Stimulated activated naive CD8-positive, alpha-beta T cell treated with anti-CD3 and anti-CD28 coated beads, Interleukin-15, Interleukin-2, amounts not matched to agents 100 ng/mL and 50 ng/mL, for 24 hours (primary cell): ENCODE measurements at regions not wholly inside any gene's neighbourhood (a gene's known extent, or its start where the extent isn't known, plus 50 kb on each side); places are given as distances from the start of the nearest gene placed in this dataset.
"Not testable (repeated sequence)": the region's sequence is repeated elsewhere in the genome, so short reads cannot be mapped to it uniquely, and the experiment has no call there.

ENCODE experiments used
- H3K27ac Mint-ChIP-seq: one replicate; pipeline ENCODE4 v1.8.0; 2021; ENCODE audit warnings: mild to moderate bottlenecking, mixed read lengths
- H3K27me3 Mint-ChIP-seq: one replicate; pipeline ENCODE4 v1.8.0; 2021; ENCODE audit warnings: mixed read lengths
- H3K36me3 Mint-ChIP-seq: one replicate; pipeline ENCODE4 v1.8.0; 2021; ENCODE audit warnings: low read depth, mixed read lengths
- H3K4me1 Mint-ChIP-seq: one replicate; pipeline ENCODE4 v1.8.0; 2021; ENCODE audit warnings: low read depth, mixed read lengths
- H3K4me3 Mint-ChIP-seq: one replicate; pipeline ENCODE4 v1.8.0; 2021; ENCODE audit warnings: mild to moderate bottlenecking, mixed read lengths
- H3K9me3 Mint-ChIP-seq: one replicate; pipeline ENCODE4 v1.8.0; 2021; ENCODE audit warnings: mixed read lengths

DNA sequence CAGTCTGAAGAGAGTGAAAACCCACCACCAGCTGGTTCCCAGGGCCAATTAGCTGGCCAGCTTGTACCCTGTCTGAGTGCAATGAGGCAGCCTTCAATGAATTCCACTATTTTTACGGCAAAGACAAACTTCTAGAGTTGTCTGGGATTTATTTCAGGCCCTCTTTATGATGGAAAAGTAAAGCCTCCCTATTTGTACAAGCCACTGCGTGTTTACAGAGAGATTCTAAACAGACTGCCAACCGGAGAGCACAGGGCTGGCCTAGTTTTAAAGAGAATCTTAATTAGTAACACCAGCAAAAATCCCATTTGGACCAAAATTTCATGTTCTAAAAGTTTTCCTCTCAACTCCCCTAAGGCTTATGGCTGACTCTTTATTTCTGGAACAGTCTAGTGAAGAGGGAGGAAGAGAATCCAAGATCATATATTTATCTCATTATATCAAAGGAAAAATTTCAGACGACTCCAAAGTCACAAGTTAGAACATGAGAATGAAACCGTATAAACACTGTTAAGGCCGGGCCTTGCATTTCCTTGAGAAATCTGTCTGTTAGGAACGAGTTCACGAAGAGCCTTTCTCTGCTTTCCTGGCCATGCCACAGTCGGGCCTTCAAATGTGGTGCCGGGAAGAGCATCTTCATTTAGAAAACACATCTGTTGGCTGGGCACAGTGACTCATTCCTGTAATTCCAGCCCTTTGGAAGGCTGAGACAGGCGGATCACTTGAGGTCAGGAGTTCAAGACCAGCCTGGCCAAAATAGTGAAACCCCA lies 724.6 kb upstream of the NRP1 start:
- no peaks in the 10 kb centered on the region for H3K36me3 Mint-ChIP-seq
- no peak overlapping the region for H3K27ac Mint-ChIP-seq
- H3K4me3 Mint-ChIP-seq, result no peak overlapping the region
- H3K4me1 Mint-ChIP-seq, result no peaks in the 10 kb centered on the region
- no peaks in the 10 kb centered on the region for H3K27me3 Mint-ChIP-seq
- H3K9me3 Mint-ChIP-seq, result peaks cover 10% of the 10 kb centered on the region

DNA sequence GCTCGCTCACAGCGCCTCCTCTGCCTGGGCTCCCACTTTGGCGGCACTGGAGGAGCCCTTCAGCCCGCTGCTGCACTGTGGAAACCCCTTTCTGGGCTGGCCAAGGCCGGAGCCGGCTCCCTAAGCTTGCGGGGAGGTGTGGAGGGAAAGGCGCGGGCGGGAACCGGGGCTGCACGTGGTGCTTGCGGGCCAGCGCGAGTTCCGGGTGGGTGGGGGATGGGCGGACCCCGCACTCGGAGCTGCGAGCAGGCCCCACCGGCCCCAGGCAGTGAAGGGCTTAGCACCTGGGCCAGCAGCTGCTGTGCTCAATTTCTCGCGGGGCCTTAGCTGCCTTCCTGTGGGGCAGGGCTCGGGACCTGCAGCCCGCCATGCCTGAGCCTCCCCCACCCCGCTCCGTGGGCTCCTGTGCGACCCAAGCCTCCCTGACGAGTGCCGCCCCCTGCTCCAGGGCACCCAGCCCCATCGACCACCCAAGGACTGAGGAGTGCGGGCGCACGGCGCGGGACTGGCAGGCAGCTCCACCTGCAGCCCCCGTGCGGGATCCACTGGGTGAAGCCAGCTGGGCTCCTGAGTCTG lies 721.0 kb upstream of the NRP1 start:
- not testable (repeated sequence) for H3K27me3 Mint-ChIP-seq, H3K9me3 Mint-ChIP-seq, H3K4me3 Mint-ChIP-seq, H3K27ac Mint-ChIP-seq, H3K36me3 Mint-ChIP-seq, H3K4me1 Mint-ChIP-seq

DNA sequence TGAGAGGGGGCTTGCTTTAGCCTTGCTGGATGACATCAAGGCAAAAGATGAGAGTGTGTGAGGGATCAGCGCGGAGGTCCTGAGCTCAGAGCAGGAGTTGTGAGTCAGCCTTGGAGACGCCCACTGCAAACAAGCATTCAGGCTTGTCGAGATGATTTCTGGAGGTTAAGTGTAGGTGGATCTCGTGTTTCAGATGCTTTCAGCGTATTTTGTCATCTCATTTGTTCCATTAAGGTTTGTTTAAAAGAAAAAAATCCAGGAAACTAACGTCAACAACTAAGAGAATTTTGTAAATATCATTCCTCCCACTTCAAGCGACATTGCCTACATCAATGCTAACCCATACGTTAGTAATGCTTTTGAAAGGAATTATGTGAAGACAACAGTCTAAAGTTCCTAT lies 715.4 kb upstream of the NRP1 start:
- Mint-ChIP-seq H3K4me3 (no peak overlapping the region), H3K4me1 (peaks cover 3% of the 10 kb centered on the region), H3K27ac (peak overlapping the region; percentile 13), H3K36me3 (no peaks in the 10 kb centered on the region), H3K27me3 (peaks cover 4% of the 10 kb centered on the region), H3K9me3 (peaks cover 5% of the 10 kb centered on the region)

DNA sequence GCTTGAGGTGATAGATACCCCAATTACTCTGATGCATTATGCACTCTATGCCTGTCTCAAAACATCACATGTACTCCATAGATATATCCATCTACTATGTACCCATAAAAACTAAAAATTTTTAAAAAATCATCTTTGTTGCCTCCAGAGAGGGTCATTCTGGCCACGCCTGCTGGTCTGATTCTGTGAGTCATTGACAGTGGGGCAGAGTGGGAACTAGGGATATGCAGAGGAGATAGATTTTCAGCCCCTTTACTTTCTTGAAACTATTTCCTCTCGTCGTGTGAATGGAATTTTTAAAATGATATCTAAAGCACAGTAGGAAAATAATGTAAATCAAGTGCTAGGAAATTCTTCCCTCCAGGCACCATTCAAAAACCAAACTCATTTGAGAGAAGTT lies 715.0 kb upstream of the NRP1 start:
- Mint-ChIP-seq H3K27ac (peak overlapping the region; percentile 13), H3K9me3 (peaks cover 5% of the 10 kb centered on the region), H3K4me3 (no peak overlapping the region), H3K36me3 (no peaks in the 10 kb centered on the region), H3K4me1 (peaks cover 3% of the 10 kb centered on the region), H3K27me3 (peaks cover 4% of the 10 kb centered on the region)

DNA sequence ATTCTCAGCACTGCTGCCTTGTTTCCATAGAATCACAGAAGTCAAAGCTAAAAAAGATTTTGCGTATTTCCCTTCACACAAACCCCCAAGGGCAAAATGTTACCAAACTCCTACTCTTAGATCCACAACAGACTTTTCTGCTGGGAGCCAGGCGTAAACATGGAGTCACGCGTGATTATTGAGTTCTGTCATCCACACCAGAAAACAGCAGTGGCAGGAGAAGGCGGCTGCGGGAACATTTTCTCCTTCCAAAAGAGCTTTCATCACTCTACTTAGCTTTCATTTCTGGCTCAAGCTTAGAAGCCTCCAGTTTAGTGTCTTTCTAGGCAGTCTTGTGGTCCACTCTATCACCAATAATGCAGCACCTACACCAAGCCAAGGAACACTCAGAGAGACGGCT lies 712.9 kb upstream of the NRP1 start:
- Mint-ChIP-seq H3K4me3 (no peak overlapping the region), H3K27me3 (peaks cover 4% of the 10 kb centered on the region), H3K27ac (no peak overlapping the region), H3K36me3 (no peaks in the 10 kb centered on the region), H3K9me3 (peaks cover 5% of the 10 kb centered on the region), H3K4me1 (peaks cover 3% of the 10 kb centered on the region)

DNA sequence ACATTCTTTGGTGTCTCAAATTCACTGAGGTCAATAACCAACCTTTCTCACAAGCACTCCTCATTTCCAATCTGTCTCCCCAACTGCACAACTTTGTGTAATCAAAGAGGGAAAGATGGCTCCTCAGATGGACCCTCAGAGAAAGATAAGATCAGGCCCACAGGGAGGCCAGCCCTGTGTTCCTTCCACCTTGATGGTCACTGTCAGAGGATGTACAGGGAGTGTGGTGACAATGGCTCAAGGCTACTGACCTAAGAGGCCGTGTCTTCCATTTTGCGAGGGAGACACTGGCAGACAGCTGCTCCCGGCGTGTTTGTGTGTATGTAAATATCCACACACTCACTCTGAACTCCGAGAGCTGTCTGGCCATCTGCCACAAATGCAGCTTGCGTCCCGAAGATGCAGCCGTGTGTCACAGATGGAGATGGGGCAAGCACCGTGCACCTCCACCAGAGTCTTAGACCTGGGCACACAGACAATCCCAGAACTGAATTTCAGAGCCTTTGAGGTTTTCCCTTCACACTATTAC lies 712.1 kb upstream of the NRP1 start:
- no peak overlapping the region for H3K4me3 Mint-ChIP-seq
- H3K9me3 Mint-ChIP-seq, result peaks cover 5% of the 10 kb centered on the region
- H3K27ac Mint-ChIP-seq, result no peak overlapping the region
- H3K4me1 Mint-ChIP-seq, result peaks cover 3% of the 10 kb centered on the region
- no peaks in the 10 kb centered on the region for H3K36me3 Mint-ChIP-seq
- H3K27me3 Mint-ChIP-seq, result peaks cover 4% of the 10 kb centered on the region

DNA sequence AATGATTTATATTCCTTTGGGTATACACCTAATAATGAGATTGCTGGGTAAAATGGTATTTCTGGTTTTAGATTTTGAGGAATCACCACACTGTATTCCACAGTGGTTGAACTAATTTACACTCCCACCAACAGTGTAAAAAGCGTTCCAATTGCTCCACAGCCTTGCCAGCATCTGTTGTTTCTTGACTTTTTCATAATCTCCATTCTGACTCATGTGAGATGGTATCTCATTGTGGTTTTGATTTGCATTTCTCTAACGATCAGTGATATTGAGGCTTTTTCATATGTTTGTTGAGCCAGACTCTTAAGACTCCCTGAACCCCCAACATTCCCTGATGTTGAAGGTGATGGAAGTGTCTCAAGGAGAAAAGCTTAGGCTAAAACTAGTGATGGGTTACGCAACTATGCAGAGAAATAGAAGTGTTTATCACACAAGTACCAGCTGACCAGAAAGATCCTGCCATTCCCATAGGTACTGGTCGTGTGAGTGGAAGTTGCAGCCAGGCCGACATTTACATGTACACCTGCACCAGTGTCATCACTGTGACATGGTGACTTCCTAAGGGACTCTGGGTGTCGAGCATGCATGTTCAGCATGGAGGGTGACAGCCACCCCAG lies 711.2 kb upstream of the NRP1 start:
- Mint-ChIP-seq H3K36me3 (no peaks in the 10 kb centered on the region), H3K9me3 (no peaks in the 10 kb centered on the region), H3K27ac (no peak overlapping the region), H3K27me3 (peaks cover 4% of the 10 kb centered on the region), H3K4me3 (no peak overlapping the region), H3K4me1 (peaks cover 3% of the 10 kb centered on the region)

DNA sequence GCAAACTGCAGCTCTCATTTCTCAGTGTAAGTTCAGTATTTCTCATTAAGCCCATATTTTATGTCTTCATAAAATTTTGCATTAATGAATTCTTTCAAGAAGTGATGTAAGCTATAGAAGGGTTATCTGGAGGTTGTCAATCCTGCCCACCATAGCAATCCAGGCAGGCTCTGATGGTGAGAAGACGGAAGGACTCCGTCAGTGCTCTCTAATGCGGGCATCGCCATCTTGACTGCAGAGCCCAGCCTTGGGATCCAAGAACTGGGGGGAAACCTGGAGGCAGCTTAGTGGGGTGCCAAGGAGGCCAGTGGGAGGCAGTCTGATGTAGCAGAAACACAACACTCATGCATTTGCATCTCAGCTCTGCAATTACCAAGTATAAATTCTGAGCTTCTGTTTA lies 707.4 kb upstream of the NRP1 start:
- Mint-ChIP-seq H3K4me1 (peaks cover 3% of the 10 kb centered on the region), H3K9me3 (no peaks in the 10 kb centered on the region), H3K27ac (no peak overlapping the region), H3K36me3 (no peaks in the 10 kb centered on the region), H3K27me3 (peaks cover under 1% of the 10 kb centered on the region), H3K4me3 (no peak overlapping the region)

DNA sequence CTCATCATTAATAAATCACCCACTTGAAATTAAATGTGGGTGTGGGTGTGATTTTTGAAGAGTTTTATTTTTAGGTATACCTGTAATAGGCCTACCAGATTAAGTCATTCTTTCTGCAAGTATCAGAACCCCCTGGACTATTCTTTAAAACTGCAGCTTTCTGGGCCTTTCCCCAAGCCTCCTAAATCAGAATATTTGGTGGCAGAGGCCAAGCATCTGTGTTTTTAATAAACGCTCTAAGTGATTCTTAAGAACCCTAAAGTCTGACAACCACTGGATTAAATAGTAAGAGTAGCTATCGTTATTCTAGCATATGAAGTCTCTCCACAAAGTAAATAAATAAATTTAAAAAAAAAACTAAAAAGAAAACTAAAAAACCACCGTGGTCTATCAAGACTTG lies 703.0 kb upstream of the NRP1 start:
- no peak overlapping the region for H3K4me3 Mint-ChIP-seq

DNA sequence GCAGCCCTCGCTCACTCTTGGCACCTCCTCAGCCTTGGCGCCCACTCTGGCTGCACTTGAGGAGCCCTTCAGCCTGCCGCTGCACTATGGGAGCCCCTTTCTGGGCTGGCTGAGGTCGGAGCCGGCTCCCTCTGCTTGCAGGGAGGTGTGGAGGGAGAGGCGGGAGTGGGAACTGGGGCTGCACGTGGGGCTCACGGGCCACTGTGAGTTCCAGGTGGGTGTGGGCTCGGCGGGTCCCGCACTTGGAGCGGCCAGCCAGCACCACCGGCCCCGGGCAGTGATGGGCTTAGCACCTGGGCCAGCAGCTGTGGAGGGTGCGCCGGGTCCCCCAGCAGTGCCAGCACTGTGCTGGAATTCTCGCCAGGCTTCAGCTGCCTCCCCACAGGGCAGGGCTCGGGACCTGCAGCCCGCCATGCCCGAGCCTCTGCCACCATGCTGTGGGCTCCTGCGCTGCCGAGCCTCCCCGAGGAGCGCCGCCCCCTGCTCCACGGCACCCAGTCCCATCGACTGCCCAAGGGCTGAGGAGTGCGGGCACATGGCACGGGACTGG lies 700.8 kb upstream of the NRP1 start:
- not testable (repeated sequence) for H3K27me3 Mint-ChIP-seq, H3K9me3 Mint-ChIP-seq, H3K27ac Mint-ChIP-seq, H3K4me3 Mint-ChIP-seq, H3K4me1 Mint-ChIP-seq, H3K36me3 Mint-ChIP-seq

More for the DNA sequence above, 703.0 kb upstream of the NRP1 start:
- Mint-ChIP-seq H3K4me1 (no peaks in the 10 kb centered on the region), H3K27me3 (no peaks in the 10 kb centered on the region), H3K9me3 (peaks cover 3% of the 10 kb centered on the region), H3K27ac (no peak overlapping the region), H3K36me3 (no peaks in the 10 kb centered on the region)

DNA sequence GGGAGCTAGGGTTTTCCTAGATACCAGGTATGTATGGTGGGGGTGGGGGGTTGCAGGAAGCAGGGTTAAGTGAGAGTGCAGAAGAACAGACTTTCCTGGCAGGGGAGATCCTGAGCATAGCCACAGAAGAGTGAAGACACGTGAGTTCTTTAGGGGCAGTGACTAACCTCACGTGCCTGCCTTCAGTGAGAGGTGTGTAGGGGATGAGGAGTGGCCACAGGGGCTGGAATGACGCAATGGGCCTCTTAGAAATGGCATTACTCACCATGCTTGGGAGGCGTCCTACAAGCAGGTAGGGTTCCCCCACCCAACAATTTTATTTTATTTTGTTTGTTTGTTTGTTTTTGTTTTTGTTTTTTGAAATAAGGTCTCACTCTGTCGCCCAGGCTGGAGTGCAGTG lies 698.6 kb upstream of the NRP1 start:
- H3K36me3 Mint-ChIP-seq, result no peaks in the 10 kb centered on the region
- H3K27me3 Mint-ChIP-seq, result no peaks in the 10 kb centered on the region
- no peak overlapping the region for H3K27ac Mint-ChIP-seq
- H3K4me1 Mint-ChIP-seq, result no peaks in the 10 kb centered on the region
- no peak overlapping the region for H3K4me3 Mint-ChIP-seq
- H3K9me3 Mint-ChIP-seq, result peaks cover 3% of the 10 kb centered on the region

DNA sequence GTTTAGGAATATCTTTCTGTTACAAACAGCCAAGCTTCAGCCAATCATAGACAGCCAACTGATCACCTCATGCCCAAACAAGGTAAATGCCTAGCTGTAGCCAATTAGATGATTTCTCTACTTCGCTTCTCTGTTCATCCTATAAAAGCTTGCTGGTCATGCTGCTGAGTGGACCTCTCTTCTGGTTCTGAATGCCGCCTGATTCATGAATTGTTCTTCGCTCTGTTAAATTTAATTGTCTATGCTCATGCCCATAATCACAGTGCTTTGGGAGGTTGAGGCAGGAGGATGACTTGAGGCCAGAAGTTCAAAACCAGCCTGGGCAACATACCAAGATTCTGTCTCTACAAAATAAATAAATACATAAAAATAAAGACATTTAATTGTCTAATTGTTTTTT lies 698.1 kb upstream of the NRP1 start:
- Mint-ChIP-seq H3K9me3 (peaks cover 3% of the 10 kb centered on the region), H3K36me3 (no peaks in the 10 kb centered on the region), H3K4me3 (no peak overlapping the region), H3K27ac (no peak overlapping the region), H3K4me1 (no peaks in the 10 kb centered on the region), H3K27me3 (no peaks in the 10 kb centered on the region)

DNA sequence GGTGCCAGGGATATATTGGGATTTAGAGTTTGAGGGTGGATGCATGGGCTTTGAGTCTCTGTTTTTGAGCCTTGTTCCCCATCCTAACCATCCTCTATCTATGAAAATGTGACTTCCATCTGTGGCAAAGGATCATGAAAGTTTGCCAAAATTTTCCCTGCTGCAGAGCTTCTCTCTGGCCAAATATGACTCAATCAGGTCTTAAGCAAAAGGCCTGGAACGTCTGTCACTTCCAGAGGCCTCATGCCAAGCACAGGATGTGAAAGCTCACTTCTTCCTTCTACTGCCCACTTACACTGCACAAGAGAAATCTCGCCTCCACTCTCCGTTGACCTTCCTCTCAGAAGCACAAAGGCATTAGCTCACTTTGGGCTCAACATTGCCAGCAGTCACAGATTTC lies 696.9 kb upstream of the NRP1 start:
- Mint-ChIP-seq H3K4me3 (no peak overlapping the region), H3K9me3 (peaks cover 3% of the 10 kb centered on the region), H3K27me3 (no peaks in the 10 kb centered on the region), H3K27ac (no peak overlapping the region), H3K4me1 (no peaks in the 10 kb centered on the region), H3K36me3 (no peaks in the 10 kb centered on the region)

DNA sequence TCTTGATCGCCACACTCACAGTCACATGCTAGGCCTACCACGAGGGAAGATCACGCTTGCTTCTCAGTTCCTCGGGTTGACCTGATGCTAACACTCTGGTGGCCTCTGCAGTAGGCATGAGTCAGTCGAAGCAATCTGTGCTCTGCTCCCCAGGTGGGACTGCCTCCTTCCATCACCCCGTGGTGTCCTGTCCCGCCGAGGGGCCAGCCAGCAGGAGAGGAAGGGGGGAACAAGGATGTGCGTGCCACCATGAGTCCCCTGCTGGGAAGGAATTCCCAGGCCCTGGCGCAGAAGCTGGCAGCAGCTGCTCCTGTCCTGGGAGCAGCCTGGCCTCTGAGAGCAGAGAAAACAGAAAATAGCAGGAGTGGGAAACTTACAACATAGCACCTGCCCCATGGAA lies 695.0 kb upstream of the NRP1 start:
- Mint-ChIP-seq H3K27ac (no peak overlapping the region), H3K9me3 (peaks cover 9% of the 10 kb centered on the region), H3K4me1 (no peaks in the 10 kb centered on the region), H3K27me3 (no peaks in the 10 kb centered on the region), H3K36me3 (no peaks in the 10 kb centered on the region), H3K4me3 (no peak overlapping the region)

DNA sequence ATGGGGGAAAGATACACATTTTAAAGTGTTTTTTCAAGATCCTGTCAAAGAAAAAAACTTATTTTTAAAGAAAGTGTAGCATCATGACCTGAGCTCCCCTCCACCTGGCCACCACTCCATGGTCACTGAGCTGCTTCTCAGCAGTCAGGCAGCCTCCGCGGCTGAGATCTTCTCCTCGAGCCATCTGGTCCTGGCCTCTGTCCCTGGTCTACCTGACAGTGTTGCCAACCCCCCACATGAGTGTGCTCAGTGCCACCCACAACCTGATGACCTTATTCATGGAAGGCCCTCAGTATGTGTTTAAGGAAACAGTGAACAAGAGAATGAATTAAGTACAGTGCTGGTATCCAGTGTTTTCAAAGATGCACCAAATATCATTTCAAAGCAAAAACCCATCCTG lies 694.5 kb upstream of the NRP1 start:
- Mint-ChIP-seq H3K27me3 (no peaks in the 10 kb centered on the region), H3K27ac (no peak overlapping the region), H3K4me3 (no peak overlapping the region), H3K4me1 (no peaks in the 10 kb centered on the region), H3K36me3 (no peaks in the 10 kb centered on the region), H3K9me3 (peaks cover 8% of the 10 kb centered on the region)
